Liver (tissue), 8 donors: ENCODE measurements at regions not wholly inside any gene's neighbourhood (a gene's known extent, or its start where the extent isn't known, plus 50 kb on each side); places are given as distances from the start of the nearest gene placed in this dataset.

Experiments used
- DNase-seq: peaks from one replicate; pipeline ENCODE4 v3.0.0-alpha.2; 2017; ENCODE audit warnings: low spot score
- H3K27ac ChIP-seq, 2 donors: one replicate each; pipeline ENCODE4 v1.7.0; 2013; ENCODE audit warnings: inconsistent platforms in 2 of 2, low read length in 2 of 2, control low read depth in 1 of 2, low read depth in 1 of 2, mild to moderate bottlenecking in 1 of 2
- H3K27me3 ChIP-seq, 4 donors: one replicate each; pipeline versions ENCODE4 v1.6.1 to v1.7.0; 2013; ENCODE audit warnings: low read length in 3 of 4, inconsistent platforms in 1 of 4, mild to moderate bottlenecking in 1 of 4, moderate library complexity in 1 of 4; ENCODE audit not compliant: control insufficient read depth in 4 of 4, insufficient read depth in 4 of 4
- H3K36me3 ChIP-seq, 4 donors: one replicate each; pipeline versions ENCODE4 v1.6.1 to v1.7.0; 2013; ENCODE audit warnings: low read length in 3 of 4, mild to moderate bottlenecking in 3 of 4, low read depth in 1 of 4, moderate library complexity in 1 of 4; ENCODE audit not compliant: control insufficient read depth in 4 of 4, insufficient read depth in 3 of 4
- H3K4me1 ChIP-seq, 4 donors: one replicate each; pipeline versions ENCODE4 v1.6.1 to v1.7.0; 2013; ENCODE audit warnings: low read length in 3 of 4, mild to moderate bottlenecking in 3 of 4, moderate library complexity in 1 of 4; ENCODE audit not compliant: control insufficient read depth in 4 of 4, insufficient read depth in 4 of 4
- H3K4me3 ChIP-seq, 3 donors: one replicate each; pipeline versions ENCODE4 v1.6.1 to v1.7.0; 2013; ENCODE audit warnings: low read length in 3 of 3, control low read depth in 1 of 3, low read depth in 1 of 3, mild to moderate bottlenecking in 1 of 3
- H3K9ac ChIP-seq, 2 donors: one replicate each; pipeline ENCODE4 v1.7.0; 2013; ENCODE audit warnings: low read length in 2 of 2, mild to moderate bottlenecking in 2 of 2, moderate library complexity in 2 of 2, control low read depth in 1 of 2, low read depth in 1 of 2
- H3K9me3 ChIP-seq, 4 donors: one replicate each; pipeline versions ENCODE4 v1.6.1 to v1.7.0; 2013; ENCODE audit warnings: low read length in 3 of 4; ENCODE audit not compliant: control insufficient read depth in 4 of 4
- EGR1 ChIP-seq, 2 donors: IDR thresholded peaks; 2 replicates each; pipeline ENCODE4 v1.6.1; 2016 to 2018; ENCODE audit warnings: antibody characterized with exemption in 2 of 2, low read depth in 2 of 2
- FOXA1 ChIP-seq: IDR thresholded peaks from 2 replicates; pipeline ENCODE4 v1.6.1; 2016; ENCODE audit warnings: antibody characterized with exemption
- FOXA2 ChIP-seq: IDR thresholded peaks from 2 replicates; pipeline ENCODE4 v1.6.1; 2016; ENCODE audit warnings: antibody characterized with exemption
- GABPA ChIP-seq, 2 donors: IDR thresholded peaks in 1 of 2; conservative IDR thresholded peaks in 1 of 2; 2 replicates each; pipeline ENCODE4 v1.6.1; 2016; ENCODE audit warnings: antibody characterized with exemption in 2 of 2, mild to moderate bottlenecking in 1 of 2, moderate library complexity in 1 of 2
- HNF4A ChIP-seq, 2 donors: conservative IDR thresholded peaks; 2 replicates each; pipeline ENCODE4 v1.6.1; 2016; ENCODE audit warnings: antibody characterized with exemption in 2 of 2, mild to moderate bottlenecking in 2 of 2
- HNF4G ChIP-seq: IDR thresholded peaks from 2 replicates; pipeline ENCODE4 v1.6.1; 2016; ENCODE audit warnings: antibody characterized with exemption
- JUND ChIP-seq, 2 donors: IDR thresholded peaks; 2 replicates each; pipeline ENCODE4 v1.6.1; 2016; ENCODE audit warnings: antibody characterized with exemption in 2 of 2
- NR2F2 ChIP-seq: IDR thresholded peaks from 2 replicates; pipeline ENCODE4 v1.6.1; 2016; ENCODE audit warnings: antibody characterized with exemption
- RAD21 ChIP-seq, 2 donors: IDR thresholded peaks; 2 replicates each; pipeline ENCODE4 v1.6.1; 2016; ENCODE audit warnings: antibody characterized with exemption in 2 of 2, mild to moderate bottlenecking in 2 of 2
- RXRA ChIP-seq, 2 donors: IDR thresholded peaks; 2 replicates each; pipeline ENCODE4 v1.6.1; 2017 to 2018; ENCODE audit warnings: antibody characterized with exemption in 2 of 2, mild to moderate bottlenecking in 1 of 2
- SP1 ChIP-seq: IDR thresholded peaks from 2 replicates; pipeline ENCODE4 v1.6.1; 2018; ENCODE audit warnings: antibody characterized with exemption, mild to moderate bottlenecking
- TAF1 ChIP-seq: conservative IDR thresholded peaks from 2 replicates; pipeline ENCODE4 v1.6.1; 2016; ENCODE audit warnings: antibody characterized with exemption, mild to moderate bottlenecking
- YY1 ChIP-seq: IDR thresholded peaks from 2 replicates; pipeline ENCODE4 v1.6.1; 2016; ENCODE audit warnings: antibody characterized with exemption, mild to moderate bottlenecking
- WGBS: extraction: QIAGEN DNeasy Blood & Tissue Kit; methylation state at CpG from one replicate; pipeline ENCODE4 v1.1.7; 2013; 5-methylcytosine and 5-hydroxymethylcytosine counted together
- TF ChIP-seq, protein P1 (sequence below): fragments of 150-350 bp; IDR thresholded peaks from 2 replicates; pipeline ENCODE4 v1.5.1; 2017; ENCODE audit warnings: improper control_type of control experiment, low read depth, low read length; ENCODE audit not compliant: missing input control
- TF ChIP-seq, protein P2 (sequence below): IDR thresholded peaks from 2 replicates; pipeline ENCODE4 v1.6.1; 2016; ENCODE audit warnings: antibody characterized with exemption
- TF ChIP-seq, protein P3 (sequence below): IDR thresholded peaks from 2 replicates; pipeline ENCODE4 v1.6.1; 2016; ENCODE audit warnings: antibody characterized with exemption, mild to moderate bottlenecking
- TF ChIP-seq, protein P4 (sequence below): IDR thresholded peaks from 2 replicates; pipeline ENCODE4 v1.6.1; 2016; ENCODE audit warnings: antibody characterized with exemption
- donor health status: healthy.
- donor health status: healthy.
- donor health status: healthy.
- donor health status: healthy.
- donor health status: healthy.

DNA sequence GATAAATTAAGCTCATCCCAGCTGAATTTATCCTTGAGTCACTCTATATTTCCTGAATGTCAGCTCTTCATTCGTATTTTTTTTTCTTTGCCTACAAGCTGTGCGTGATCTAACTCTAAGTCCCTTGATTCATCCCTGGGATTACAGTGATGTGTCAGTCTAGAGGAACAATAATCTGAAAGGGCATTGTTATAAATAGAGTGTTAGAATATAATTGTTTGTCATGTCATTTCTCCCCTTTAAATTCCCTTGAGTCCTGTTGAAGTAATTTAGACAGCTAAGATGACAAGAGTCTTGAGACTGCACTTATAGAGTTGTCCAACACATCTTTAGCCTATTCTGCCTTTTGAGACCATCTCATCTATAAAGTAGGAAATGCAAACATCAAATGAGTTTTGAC is 621.8 kb downstream of the ZIC1 start:
- Histone ChIP-seq H3K9me3 (no peaks in the 10 kb centered on the region), H3K27me3 (no peaks in the 10 kb centered on the region), H3K4me3 (no peak overlapping the region), H3K4me1 (no peaks in the 10 kb centered on the region), H3K27ac (no peak overlapping the region), H3K36me3 (no peaks in the 10 kb centered on the region), H3K9ac (no peak overlapping the region)
- WGBS: 85% methylated on average over 2 of the region's 2 CpGs
- no peak for TF ChIP-seq FOXA1
- no peak for TF ChIP-seq HNF4A (conservative IDR thresholded peaks at IDR 0.05)
- TF ChIP-seq EGR1 (IDR thresholded peaks at IDR 0.05; ENCODE audit: low read depth in 2 of 2): no peak
- no peak for TF ChIP-seq HNF4G
- TF ChIP-seq RXRA (IDR thresholded peaks at IDR 0.05): no peak
- TF ChIP-seq, protein P1, sequence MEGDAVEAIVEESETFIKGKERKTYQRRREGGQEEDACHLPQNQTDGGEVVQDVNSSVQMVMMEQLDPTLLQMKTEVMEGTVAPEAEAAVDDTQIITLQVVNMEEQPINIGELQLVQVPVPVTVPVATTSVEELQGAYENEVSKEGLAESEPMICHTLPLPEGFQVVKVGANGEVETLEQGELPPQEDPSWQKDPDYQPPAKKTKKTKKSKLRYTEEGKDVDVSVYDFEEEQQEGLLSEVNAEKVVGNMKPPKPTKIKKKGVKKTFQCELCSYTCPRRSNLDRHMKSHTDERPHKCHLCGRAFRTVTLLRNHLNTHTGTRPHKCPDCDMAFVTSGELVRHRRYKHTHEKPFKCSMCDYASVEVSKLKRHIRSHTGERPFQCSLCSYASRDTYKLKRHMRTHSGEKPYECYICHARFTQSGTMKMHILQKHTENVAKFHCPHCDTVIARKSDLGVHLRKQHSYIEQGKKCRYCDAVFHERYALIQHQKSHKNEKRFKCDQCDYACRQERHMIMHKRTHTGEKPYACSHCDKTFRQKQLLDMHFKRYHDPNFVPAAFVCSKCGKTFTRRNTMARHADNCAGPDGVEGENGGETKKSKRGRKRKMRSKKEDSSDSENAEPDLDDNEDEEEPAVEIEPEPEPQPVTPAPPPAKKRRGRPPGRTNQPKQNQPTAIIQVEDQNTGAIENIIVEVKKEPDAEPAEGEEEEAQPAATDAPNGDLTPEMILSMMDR: no peak
- TF ChIP-seq JUND (IDR thresholded peaks at IDR 0.05): no peak
- no peak for TF ChIP-seq GABPA (IDR thresholded peaks at IDR 0.05 in 1 of 2, conservative IDR thresholded peaks at IDR 0.05 in 1 of 2)
- TF ChIP-seq RAD21 (IDR thresholded peaks at IDR 0.05): no peak
- TF ChIP-seq YY1: no peak
- TF ChIP-seq, protein P2, sequence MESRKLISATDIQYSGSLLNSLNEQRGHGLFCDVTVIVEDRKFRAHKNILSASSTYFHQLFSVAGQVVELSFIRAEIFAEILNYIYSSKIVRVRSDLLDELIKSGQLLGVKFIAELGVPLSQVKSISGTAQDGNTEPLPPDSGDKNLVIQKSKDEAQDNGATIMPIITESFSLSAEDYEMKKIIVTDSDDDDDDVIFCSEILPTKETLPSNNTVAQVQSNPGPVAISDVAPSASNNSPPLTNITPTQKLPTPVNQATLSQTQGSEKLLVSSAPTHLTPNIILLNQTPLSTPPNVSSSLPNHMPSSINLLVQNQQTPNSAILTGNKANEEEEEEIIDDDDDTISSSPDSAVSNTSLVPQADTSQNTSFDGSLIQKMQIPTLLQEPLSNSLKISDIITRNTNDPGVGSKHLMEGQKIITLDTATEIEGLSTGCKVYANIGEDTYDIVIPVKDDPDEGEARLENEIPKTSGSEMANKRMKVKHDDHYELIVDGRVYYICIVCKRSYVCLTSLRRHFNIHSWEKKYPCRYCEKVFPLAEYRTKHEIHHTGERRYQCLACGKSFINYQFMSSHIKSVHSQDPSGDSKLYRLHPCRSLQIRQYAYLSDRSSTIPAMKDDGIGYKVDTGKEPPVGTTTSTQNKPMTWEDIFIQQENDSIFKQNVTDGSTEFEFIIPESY: no peak
- no peak for TF ChIP-seq TAF1
- TF ChIP-seq, protein P3, sequence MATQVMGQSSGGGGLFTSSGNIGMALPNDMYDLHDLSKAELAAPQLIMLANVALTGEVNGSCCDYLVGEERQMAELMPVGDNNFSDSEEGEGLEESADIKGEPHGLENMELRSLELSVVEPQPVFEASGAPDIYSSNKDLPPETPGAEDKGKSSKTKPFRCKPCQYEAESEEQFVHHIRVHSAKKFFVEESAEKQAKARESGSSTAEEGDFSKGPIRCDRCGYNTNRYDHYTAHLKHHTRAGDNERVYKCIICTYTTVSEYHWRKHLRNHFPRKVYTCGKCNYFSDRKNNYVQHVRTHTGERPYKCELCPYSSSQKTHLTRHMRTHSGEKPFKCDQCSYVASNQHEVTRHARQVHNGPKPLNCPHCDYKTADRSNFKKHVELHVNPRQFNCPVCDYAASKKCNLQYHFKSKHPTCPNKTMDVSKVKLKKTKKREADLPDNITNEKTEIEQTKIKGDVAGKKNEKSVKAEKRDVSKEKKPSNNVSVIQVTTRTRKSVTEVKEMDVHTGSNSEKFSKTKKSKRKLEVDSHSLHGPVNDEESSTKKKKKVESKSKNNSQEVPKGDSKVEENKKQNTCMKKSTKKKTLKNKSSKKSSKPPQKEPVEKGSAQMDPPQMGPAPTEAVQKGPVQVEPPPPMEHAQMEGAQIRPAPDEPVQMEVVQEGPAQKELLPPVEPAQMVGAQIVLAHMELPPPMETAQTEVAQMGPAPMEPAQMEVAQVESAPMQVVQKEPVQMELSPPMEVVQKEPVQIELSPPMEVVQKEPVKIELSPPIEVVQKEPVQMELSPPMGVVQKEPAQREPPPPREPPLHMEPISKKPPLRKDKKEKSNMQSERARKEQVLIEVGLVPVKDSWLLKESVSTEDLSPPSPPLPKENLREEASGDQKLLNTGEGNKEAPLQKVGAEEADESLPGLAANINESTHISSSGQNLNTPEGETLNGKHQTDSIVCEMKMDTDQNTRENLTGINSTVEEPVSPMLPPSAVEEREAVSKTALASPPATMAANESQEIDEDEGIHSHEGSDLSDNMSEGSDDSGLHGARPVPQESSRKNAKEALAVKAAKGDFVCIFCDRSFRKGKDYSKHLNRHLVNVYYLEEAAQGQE: no peak
- TF ChIP-seq FOXA2: no peak
- TF ChIP-seq SP1: no peak
- DNase-seq: no peak

DNA sequence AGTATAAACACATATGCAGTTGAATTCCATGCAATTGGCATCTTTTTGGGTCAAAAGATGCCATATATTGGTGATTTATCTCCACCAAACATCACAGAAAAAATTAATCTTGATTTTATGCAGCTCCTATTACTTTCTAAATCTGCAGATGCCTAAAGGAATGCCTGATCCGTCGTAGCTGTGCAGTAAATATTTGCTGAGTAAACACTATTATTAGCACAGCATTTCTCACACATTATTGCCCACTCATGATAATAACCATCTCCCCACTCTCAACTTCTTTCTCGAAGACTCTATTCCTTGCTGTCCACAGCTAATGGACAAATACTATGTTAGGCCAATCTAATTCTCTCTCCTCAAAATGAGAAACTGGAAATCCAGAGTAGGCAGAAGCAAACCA is 625.2 kb downstream of the ZIC1 start:
- H3K9me3 ChIP-seq: no peaks in the 10 kb centered on the region
- no peak overlapping the region for H3K27ac ChIP-seq
- H3K9ac ChIP-seq: no peak overlapping the region
- DNase-seq: no peak
- H3K4me1 ChIP-seq: no peaks in the 10 kb centered on the region
- no peaks in the 10 kb centered on the region for H3K27me3 ChIP-seq
- H3K4me3 ChIP-seq: no peak overlapping the region
- H3K36me3 ChIP-seq: no peaks in the 10 kb centered on the region
- WGBS: 40% methylated on average over 3 of the region's 3 CpGs
- TF ChIP-seq, protein P2: no peak
- no peak for TF ChIP-seq SP1
- TF ChIP-seq, protein P3: no peak
- no peak for TF ChIP-seq RAD21 (IDR thresholded peaks at IDR 0.05)
- no peak for TF ChIP-seq TAF1
- TF ChIP-seq, protein P1: no peak
- TF ChIP-seq, protein P4, sequence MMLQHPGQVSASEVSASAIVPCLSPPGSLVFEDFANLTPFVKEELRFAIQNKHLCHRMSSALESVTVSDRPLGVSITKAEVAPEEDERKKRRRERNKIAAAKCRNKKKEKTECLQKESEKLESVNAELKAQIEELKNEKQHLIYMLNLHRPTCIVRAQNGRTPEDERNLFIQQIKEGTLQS: no peak
- TF ChIP-seq RXRA (IDR thresholded peaks at IDR 0.05): no peak
- TF ChIP-seq FOXA1: no peak
- TF ChIP-seq NR2F2: no peak
